HG02763 (cell line): ENCODE measurements at regions not wholly inside any gene's neighbourhood (a gene's known extent, or its start where the extent isn't known, plus 50 kb on each side); places are given as distances from the start of the nearest gene placed in this dataset.

Experiments used
- ATAC-seq: cut with Tn5 transposase; IDR thresholded peaks from one replicate; pipeline ENCODE4 v1.9.1; 2021; ENCODE audit warnings: mild to moderate bottlenecking, moderate library complexity; ENCODE audit not compliant: unreplicated experiment

DNA sequence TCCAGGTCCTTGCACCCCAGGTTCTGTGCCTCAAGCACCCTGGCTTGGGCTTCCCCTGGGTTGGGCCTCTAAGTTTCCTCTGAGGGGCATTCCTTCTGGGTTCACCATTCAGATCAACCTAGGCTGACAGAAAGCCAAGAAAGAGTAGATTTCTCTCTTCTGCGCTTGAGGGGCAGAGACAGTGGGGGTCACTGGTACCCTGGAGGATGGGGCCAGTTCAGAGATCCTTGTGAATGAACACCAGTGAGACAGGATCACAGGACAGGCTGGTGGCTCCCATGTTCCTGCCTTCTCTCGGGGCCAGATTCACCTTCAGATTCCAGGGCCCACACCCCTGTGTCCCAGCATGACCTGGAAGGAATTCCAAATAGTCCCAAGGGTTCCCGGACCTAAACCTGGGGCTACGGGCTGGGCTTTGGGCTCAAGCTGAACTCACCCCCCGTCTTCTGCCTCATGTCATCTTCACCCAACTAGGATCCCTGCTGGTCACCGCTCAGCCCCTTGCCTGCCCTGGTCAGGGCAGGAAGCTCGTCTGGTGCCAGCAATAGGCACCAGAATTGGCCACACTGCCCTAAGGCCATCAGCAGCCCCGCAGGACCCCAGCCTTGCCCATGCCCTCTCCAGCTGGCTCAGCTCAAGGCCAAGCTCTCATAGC, 91.8 kb upstream of the MVB12B start:
- no peak for ATAC-seq

GRCh38 chr9:126235336-126236243, 91.0 kb upstream of the MVB12B start:
- ATAC-seq: no peak

DNA sequence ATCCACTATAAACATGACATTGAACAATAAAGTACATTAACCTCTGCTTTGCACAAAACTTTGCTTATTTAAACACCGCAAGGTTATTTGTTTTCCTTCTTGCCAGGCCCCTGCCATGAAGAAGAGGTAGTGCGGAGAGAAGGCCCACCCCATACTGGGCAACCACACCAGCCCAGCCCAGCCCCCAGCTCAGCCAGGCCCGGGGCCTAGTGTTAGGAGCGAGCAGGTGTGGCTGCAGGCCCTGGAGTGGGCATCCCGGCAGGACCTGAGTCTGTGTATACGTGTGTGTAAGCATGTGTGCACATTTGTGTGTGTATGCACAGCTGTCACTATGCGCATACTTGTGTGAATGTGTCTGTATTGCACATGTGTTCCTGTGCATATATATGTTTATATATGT, 90.4 kb upstream of the MVB12B start:
- ATAC-seq: no peak

DNA sequence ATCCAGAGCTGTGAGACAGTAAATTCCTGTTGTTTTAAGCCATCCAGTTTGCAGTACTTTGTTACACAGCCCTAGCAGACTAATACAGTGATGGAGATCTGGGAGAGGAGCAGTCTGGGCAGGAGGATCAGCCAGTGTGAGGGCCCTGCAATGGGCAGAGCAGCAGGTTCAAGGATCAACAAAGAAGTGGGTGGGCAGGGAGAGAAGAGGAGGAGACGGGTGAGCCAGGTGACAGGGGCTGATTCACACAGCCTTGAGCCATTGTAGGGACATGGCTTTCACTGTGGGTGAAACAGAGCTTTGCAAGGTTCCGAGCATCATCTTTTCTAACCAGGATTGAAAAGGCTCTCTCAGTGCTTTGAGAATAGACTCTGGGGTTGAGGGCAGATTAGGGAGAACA, 88.2 kb upstream of the MVB12B start:
- no peak for ATAC-seq

GRCh38 chr9:126239515-126239914, 87.1 kb upstream of the MVB12B start:
- ATAC-seq: no peak

DNA sequence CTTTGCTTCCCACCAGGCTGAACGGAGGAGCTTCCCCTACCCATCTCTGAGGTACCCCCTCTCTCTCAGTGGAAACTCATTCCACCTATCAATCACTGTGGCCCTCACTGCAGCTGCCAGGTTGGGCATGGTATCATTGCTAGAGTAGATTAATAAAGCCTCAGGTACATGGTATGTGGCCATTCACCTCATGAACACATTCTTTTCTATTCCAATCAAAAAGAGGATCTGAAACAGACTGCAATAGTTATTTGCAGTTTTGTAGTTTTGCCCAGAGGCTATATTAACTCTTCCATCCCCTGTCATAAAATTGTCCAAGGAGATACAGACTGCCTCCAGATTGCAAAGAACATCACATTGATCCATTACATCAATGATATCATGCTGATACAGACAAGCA, 85.8 kb upstream of the MVB12B start:
- no peak for ATAC-seq

DNA sequence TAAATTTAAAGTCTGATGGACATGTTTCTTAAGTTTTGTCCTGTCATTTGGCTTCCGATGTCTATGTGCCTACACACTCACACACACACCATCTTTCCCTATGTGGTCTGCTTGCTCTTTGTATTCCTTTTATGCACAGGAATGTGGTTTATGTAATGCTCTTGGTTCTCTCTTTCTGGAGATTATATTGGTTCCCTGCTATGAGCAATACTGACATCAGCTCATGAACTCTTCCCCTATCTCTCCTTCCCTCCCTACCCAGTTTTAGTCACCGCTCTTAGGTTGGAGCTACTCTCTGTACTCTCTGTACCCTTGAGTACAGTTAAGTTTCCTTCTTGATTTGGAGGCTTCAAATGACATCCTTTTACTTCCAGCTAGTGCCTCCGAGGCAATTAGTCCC, 77.9 kb upstream of the MVB12B start:
- ATAC-seq: no peak

DNA sequence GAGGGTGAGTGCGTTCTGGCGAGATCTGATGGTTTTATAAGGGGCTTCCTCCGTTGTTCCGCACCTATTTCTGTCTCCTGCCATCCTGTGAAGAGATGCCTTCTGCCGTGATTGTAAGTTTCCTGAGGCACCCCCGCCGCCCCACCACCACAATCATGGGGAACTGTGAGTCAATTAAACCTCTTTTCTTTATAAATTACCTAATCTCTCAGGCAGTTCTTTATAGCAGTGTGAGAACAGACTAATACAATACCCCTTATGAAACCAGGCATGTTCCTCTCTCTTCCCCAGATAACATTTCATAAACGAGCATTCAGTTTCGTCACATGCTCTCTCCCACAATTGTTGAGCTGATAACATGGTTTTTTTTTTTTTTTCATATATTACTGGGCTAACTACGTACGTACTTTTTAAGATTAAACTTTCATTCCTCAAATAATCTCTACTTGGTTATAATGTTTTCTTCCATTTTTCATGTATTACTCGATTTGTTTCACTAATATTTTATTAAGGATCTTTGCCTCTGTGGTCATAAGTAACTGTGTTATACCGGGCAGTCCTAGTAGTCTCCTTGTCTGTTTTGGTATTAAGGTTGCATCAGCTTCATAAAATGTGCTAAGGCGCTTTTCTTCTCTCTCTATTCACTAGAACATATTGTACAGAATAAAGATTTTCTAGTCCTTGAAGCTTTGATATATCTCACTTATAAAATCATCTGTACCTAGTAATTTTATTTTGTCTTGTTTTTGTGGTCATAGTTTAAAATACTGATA, 64.9 kb upstream of the MVB12B start:
- no peak for ATAC-seq

DNA sequence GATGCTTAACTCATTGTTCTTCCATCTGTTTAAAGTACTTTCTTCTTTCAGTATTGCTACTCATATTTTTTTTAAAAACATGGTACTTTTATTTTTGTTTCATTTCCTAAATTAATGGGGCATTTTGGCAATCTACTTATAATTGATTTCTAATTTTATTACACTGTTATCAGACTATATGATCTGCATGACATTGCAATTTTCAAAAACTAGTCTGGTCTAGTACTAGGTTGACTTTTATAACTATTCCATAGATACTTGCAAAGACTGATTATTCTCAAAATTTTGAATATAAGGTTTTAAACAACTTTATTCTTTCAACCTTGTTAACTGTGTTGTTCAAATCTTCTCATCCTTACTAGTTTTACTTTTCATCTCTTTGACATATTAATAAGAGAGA, 63.9 kb upstream of the MVB12B start:
- ATAC-seq: no peak

DNA sequence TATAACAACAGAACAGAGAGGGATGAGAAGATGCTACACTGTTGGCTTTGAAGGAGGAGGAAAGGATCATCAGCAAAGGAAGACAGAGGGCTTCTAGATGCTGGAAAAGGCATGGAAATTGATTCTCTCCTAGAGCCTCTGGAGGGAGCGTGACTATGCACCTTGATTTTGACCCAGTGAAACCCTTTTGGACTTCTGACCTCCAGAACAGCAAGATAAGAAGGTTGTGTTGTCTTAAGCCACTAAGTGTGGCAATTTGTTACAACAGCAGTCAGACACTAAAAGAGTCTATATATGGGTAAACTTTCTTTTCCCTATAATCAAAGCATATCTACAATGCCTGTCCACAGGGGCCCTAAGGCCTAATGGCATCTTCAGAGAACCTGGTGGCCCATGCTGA, 56.1 kb upstream of the MVB12B start:
- ATAC-seq: no peak

- ATAC-seq: no peak
Observed at GRCh38 chr9:126275386-126276001, 51.1 kb upstream of the MVB12B start.

GRCh38 chr9:126276056-126276728, 50.4 kb upstream of the MVB12B start:
- no peak for ATAC-seq
